ENCODE measurements at regions not wholly inside any gene's neighbourhood (a gene's known extent, or its start where the extent isn't known, plus 50 kb on each side); places are given as distances from the start of the nearest gene placed in this dataset.

- H3K36me3 ChIP-seq = no peaks in the 10 kb centered on the region
- H3K4me1 ChIP-seq = no peaks in the 10 kb centered on the region
- H3K9me3 ChIP-seq = peaks cover 0 to 19% of the 10 kb centered on the region in 2 donors
- TF ChIP-seq POLR2A (IDR thresholded peaks at IDR 0.05) (no peak), CTCF (IDR thresholded peaks at IDR 0.05) (no peak), POLR2AphosphoS5 (IDR thresholded peaks at IDR 0.05) (no peak)
- H3K27ac ChIP-seq = no peak overlapping the region
- no peaks in the 10 kb centered on the region for H3K27me3 ChIP-seq
- no peak overlapping the region for H3K4me3 ChIP-seq
- intact Hi-C loops (cut with DNase I; ENCODE audit: low total_unique reads) = no loop called here
- DNase-seq (ENCODE audit: low spot score in 2 of 2) = no peak
Measured at GRCh38 chr4:13289391-13289790, 194.7 kb downstream of the RAB28 start.

- intact Hi-C loops (cut with DNase I; ENCODE audit: low total_unique reads) = no loop called here
- TF ChIP-seq POLR2AphosphoS5 (IDR thresholded peaks at IDR 0.05) = no peak
- no peak for TF ChIP-seq POLR2A (IDR thresholded peaks at IDR 0.05)
- DNase-seq (ENCODE audit: low spot score in 2 of 2) = no peak
- H3K9me3 ChIP-seq = peaks cover 0 to 19% of the 10 kb centered on the region in 2 donors
- H3K4me3 ChIP-seq = no peak overlapping the region
- H3K36me3 ChIP-seq = no peaks in the 10 kb centered on the region
- H3K27me3 ChIP-seq = no peaks in the 10 kb centered on the region
- H3K27ac ChIP-seq = no peak overlapping the region
- no peaks in the 10 kb centered on the region for H3K4me1 ChIP-seq
Measured at GRCh38 chr4:13285336-13285735, 198.8 kb downstream of the RAB28 start.

- Histone ChIP-seq H3K36me3 (no peaks in the 10 kb centered on the region), H3K27me3 (no peaks in the 10 kb centered on the region), H3K27ac (no peak overlapping the region), H3K4me1 (no peaks in the 10 kb centered on the region), H3K9me3 (peaks cover 0 to 19% of the 10 kb centered on the region in 2 donors), H3K4me3 (no peak overlapping the region)
- TF ChIP-seq POLR2AphosphoS5 (IDR thresholded peaks at IDR 0.05) = no peak
- no peak for TF ChIP-seq CTCF (IDR thresholded peaks at IDR 0.05)
- no peak for TF ChIP-seq POLR2A (IDR thresholded peaks at IDR 0.05)
- intact Hi-C loops (cut with DNase I; ENCODE audit: low total_unique reads) = no loop called here
- DNase-seq (ENCODE audit: low spot score in 2 of 2) = no peak
Measured at GRCh38 chr4:13284932-13285331, 199.2 kb downstream of the RAB28 start.

GRCh38 chr4:13276357-13276756 is 207.8 kb downstream of the RAB28 start:
- Histone ChIP-seq H3K27me3 (no peaks in the 10 kb centered on the region), H3K9me3 (peaks cover 26 to 47% of the 10 kb centered on the region in 2 donors), H3K4me1 (no peaks in the 10 kb centered on the region), H3K4me3 (no peak overlapping the region), H3K27ac (no peak overlapping the region), H3K36me3 (no peaks in the 10 kb centered on the region)
- DNase-seq (ENCODE audit: low spot score in 2 of 2) = no peak
- intact Hi-C loops (cut with DNase I; ENCODE audit: low total_unique reads) = no loop called here
- no peak for TF ChIP-seq POLR2AphosphoS5 (IDR thresholded peaks at IDR 0.05)
- TF ChIP-seq CTCF (IDR thresholded peaks at IDR 0.05) = no peak
- no peak for TF ChIP-seq POLR2A (IDR thresholded peaks at IDR 0.05)

GRCh38 chr4:13268703-13269102 is 215.4 kb downstream of the RAB28 start:
- intact Hi-C loops (cut with DNase I; ENCODE audit: low total_unique reads) = no loop called here
- H3K4me3 ChIP-seq = no peak overlapping the region
- no peaks in the 10 kb centered on the region for H3K4me1 ChIP-seq

More at GRCh38 chr4:13268703-13269102, 215.4 kb downstream of the RAB28 start:
- Histone ChIP-seq H3K27me3 (no peaks in the 10 kb centered on the region), H3K9me3 (peaks cover 6 to 19% of the 10 kb centered on the region in 2 donors), H3K27ac (no peak overlapping the region), H3K36me3 (no peaks in the 10 kb centered on the region)
- no peak for DNase-seq (ENCODE audit: low spot score in 2 of 2)
- no peak for TF ChIP-seq POLR2A (IDR thresholded peaks at IDR 0.05)
- no peak for TF ChIP-seq CTCF (IDR thresholded peaks at IDR 0.05)
- TF ChIP-seq POLR2AphosphoS5 (IDR thresholded peaks at IDR 0.05) = no peak
